ENCODE measurements at regions not wholly inside any gene's neighbourhood (a gene's known extent, or its start where the extent isn't known, plus 50 kb on each side); places are given as distances from the start of the nearest gene placed in this dataset.

- TF ChIP-seq CHD7 (IDR thresholded peaks at IDR 0.05; ENCODE audit: insufficient replicate concordance, low read length) = no peak
- TF ChIP-seq SIRT6 (IDR thresholded peaks at IDR 0.05; ENCODE audit: low read length) = no peak
- TF ChIP-seq EGR1 (IDR thresholded peaks at IDR 0.05; ENCODE audit: borderline replicate concordance, low read depth, low read length) = no peak
- TF ChIP-seq POLR2AphosphoS5 (IDR thresholded peaks at IDR 0.05; ENCODE audit: low read depth, low read length) = no peak
- no peak for TF ChIP-seq BRCA1 (IDR thresholded peaks at IDR 0.05; ENCODE audit: low read depth, low read length)
- TF ChIP-seq MAFK (IDR thresholded peaks at IDR 0.05; ENCODE audit: low read depth, low read length) = no peak
- no peak for TF ChIP-seq TAF7 (optimal IDR thresholded peaks at IDR 0.05; ENCODE audit: borderline replicate concordance, low read depth, low read length)
Observed at GRCh38 chr1:60470246-60470645, 396.7 kb upstream of the C1orf87 start (continued).
